ENCODE measurements at regions not wholly inside any gene's neighbourhood (a gene's known extent, or its start where the extent isn't known, plus 50 kb on each side); places are given as distances from the start of the nearest gene placed in this dataset.

DNA sequence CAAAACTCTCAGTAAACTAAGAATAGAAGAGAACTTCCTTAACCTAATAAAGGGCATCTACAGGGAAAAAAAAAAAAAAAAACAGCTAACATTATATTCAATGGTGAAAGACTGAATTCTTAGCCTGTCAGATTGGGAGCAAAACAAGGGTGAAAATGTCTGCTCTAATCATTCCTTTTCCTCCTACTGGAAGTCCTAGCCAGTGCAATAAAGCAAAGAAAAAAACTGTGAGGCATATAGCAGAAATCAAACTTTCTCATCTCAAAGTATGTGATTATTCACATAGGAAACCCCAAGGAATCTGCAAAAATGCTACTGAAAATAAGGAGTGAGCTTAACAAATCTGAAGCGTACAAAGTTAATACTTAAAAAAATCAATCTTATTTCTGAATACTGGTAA, 170.7 kb downstream of the NUAK1 start:
- TF ChIP-seq, protein P1, sequence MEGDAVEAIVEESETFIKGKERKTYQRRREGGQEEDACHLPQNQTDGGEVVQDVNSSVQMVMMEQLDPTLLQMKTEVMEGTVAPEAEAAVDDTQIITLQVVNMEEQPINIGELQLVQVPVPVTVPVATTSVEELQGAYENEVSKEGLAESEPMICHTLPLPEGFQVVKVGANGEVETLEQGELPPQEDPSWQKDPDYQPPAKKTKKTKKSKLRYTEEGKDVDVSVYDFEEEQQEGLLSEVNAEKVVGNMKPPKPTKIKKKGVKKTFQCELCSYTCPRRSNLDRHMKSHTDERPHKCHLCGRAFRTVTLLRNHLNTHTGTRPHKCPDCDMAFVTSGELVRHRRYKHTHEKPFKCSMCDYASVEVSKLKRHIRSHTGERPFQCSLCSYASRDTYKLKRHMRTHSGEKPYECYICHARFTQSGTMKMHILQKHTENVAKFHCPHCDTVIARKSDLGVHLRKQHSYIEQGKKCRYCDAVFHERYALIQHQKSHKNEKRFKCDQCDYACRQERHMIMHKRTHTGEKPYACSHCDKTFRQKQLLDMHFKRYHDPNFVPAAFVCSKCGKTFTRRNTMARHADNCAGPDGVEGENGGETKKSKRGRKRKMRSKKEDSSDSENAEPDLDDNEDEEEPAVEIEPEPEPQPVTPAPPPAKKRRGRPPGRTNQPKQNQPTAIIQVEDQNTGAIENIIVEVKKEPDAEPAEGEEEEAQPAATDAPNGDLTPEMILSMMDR (IDR thresholded peaks at IDR 0.05), result no peak
- TF ChIP-seq POLR2A (IDR thresholded peaks at IDR 0.05), result no peak
- no peak for TF ChIP-seq EP300 (IDR thresholded peaks at IDR 0.05)
- no peak for TF ChIP-seq POLR2AphosphoS5 (IDR thresholded peaks at IDR 0.05)
